Suppressor macrophage (primary cell): ENCODE measurements at regions not wholly inside any gene's neighbourhood (a gene's known extent, or its start where the extent isn't known, plus 50 kb on each side); places are given as distances from the start of the nearest gene placed in this dataset.

ENCODE experiments used
- DNase-seq, 4 experiments: peaks; one replicate each; pipeline ENCODE4 v3.0.0-alpha.2; 2020 to 2022

- DNase-seq = no peak
These were observed 1860.6 kb upstream of the PIK3C3 start for GRCh38 chr18:40094441-40094840.

- DNase-seq = no peak
These were observed 1866.9 kb upstream of the PIK3C3 start for GRCh38 chr18:40088130-40088529.

GRCh38 chr18:40079786-40080185, 1875.2 kb upstream of the PIK3C3 start:
- no peak for DNase-seq

GRCh38 chr18:40075616-40076015, 1879.4 kb upstream of the PIK3C3 start:
- no peak for DNase-seq

- no peak for DNase-seq
These were observed 1882.3 kb upstream of the PIK3C3 start for GRCh38 chr18:40072761-40073160.

GRCh38 chr18:40066368-40066767, 1888.7 kb upstream of the PIK3C3 start:
- no peak for DNase-seq

- no peak for DNase-seq
These were observed 1891.5 kb upstream of the PIK3C3 start for GRCh38 chr18:40063488-40063887.

- no peak for DNase-seq
These were observed 1893.9 kb upstream of the PIK3C3 start for GRCh38 chr18:40061086-40061485.

- no peak for DNase-seq
These were observed 1894.5 kb upstream of the PIK3C3 start for GRCh38 chr18:40060562-40060961.

- no peak for DNase-seq
These were observed 1896.0 kb upstream of the PIK3C3 start for GRCh38 chr18:40058811-40059570.

GRCh38 chr18:40056079-40056692, 1898.8 kb upstream of the PIK3C3 start:
- no peak for DNase-seq

- DNase-seq = no peak
These were observed 1899.8 kb upstream of the PIK3C3 start for GRCh38 chr18:40055262-40055661.

GRCh38 chr18:40049716-40050115, 1905.3 kb upstream of the PIK3C3 start:
- DNase-seq = no peak

- DNase-seq = no peak
These were observed 1906.0 kb upstream of the PIK3C3 start for GRCh38 chr18:40048886-40049650.

GRCh38 chr18:40048253-40048652, 1906.8 kb upstream of the PIK3C3 start:
- DNase-seq = no peak

- DNase-seq = no peak
These were observed 1908.4 kb upstream of the PIK3C3 start for GRCh38 chr18:40046596-40046995.

- no peak for DNase-seq
These were observed 1913.1 kb upstream of the PIK3C3 start for GRCh38 chr18:40041951-40042350.

GRCh38 chr18:40040574-40040973, 1914.5 kb upstream of the PIK3C3 start:
- DNase-seq = no peak

- DNase-seq = no peak
These were observed 1917.7 kb upstream of the PIK3C3 start for GRCh38 chr18:40037356-40037755.

- DNase-seq = no peak
These were observed 1918.2 kb upstream of the PIK3C3 start for GRCh38 chr18:40036861-40037260.

- DNase-seq = no peak
These were observed 1919.1 kb upstream of the PIK3C3 start for GRCh38 chr18:40035966-40036365.

- DNase-seq = no peak
These were observed 1923.0 kb upstream of the PIK3C3 start for GRCh38 chr18:40032076-40032475.

- no peak for DNase-seq
These were observed 1923.6 kb upstream of the PIK3C3 start for GRCh38 chr18:40031435-40031834.
